ENCODE measurements at regions not wholly inside any gene's neighbourhood (a gene's known extent, or its start where the extent isn't known, plus 50 kb on each side); places are given as distances from the start of the nearest gene placed in this dataset.

DNA sequence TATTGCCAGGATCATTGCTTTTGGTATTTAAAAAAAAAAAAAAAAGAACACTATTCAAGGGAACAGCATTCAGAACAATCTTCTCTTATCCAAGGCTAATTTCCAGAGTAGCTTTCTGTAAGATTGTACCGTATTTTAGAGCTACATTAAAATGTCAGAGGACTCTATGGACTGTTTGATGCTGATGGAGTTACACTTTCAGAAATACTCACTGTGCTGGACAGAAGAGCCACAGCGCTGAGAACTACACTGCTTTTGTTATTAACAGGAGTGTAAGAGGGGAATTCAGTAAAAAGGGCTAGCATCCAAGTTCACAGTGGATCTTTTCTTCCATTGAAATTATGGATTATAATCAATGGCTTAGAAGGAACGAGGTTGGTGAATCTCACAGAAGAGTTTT, 247.7 kb downstream of the AHR start:
- TF ChIP-seq EZH2 (IDR thresholded peaks at IDR 0.05; ENCODE audit: low read depth): no peak
- TF ChIP-seq, protein P1, sequence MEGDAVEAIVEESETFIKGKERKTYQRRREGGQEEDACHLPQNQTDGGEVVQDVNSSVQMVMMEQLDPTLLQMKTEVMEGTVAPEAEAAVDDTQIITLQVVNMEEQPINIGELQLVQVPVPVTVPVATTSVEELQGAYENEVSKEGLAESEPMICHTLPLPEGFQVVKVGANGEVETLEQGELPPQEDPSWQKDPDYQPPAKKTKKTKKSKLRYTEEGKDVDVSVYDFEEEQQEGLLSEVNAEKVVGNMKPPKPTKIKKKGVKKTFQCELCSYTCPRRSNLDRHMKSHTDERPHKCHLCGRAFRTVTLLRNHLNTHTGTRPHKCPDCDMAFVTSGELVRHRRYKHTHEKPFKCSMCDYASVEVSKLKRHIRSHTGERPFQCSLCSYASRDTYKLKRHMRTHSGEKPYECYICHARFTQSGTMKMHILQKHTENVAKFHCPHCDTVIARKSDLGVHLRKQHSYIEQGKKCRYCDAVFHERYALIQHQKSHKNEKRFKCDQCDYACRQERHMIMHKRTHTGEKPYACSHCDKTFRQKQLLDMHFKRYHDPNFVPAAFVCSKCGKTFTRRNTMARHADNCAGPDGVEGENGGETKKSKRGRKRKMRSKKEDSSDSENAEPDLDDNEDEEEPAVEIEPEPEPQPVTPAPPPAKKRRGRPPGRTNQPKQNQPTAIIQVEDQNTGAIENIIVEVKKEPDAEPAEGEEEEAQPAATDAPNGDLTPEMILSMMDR (conservative IDR thresholded peaks at IDR 0.05): no peak

Measured in PC-9 (cell line).